ENCODE measurements at regions not wholly inside any gene's neighbourhood (a gene's known extent, or its start where the extent isn't known, plus 50 kb on each side); places are given as distances from the start of the nearest gene placed in this dataset.

DNA sequence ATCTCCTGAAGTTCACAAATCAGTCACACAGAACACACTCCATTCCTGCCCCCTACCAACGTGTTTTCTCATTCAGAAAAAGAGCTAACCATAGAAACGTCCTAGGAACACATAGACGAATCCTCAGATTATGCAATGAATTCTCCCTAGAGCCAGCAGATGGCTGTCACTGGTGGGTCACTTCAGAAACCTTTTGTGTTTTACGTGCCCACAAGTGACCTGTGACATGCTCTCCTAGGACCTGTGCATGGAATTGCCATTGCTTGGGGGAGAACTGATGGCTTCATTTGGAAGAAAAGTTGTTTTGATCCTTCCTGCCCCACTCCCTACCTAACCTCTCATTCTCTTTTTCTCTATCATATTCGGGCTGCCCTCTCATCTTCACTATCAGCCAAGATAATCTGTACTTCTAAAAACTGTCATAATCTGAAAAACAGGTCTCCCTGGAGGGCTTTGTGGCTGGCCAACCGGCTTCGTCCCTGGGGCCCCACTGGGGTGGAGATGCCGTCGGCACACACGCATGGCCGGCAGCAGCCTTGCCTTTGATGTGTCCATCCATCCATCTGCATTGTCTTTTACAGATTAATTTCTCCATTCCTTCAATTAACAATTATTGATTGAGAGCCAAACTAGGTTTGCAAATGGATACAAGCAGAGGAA lies 144.1 kb upstream of the SERP2 start (continued):
- no peak for TF ChIP-seq REST (IDR thresholded peaks at IDR 0.05; ENCODE audit: unreplicated experiment)

DNA sequence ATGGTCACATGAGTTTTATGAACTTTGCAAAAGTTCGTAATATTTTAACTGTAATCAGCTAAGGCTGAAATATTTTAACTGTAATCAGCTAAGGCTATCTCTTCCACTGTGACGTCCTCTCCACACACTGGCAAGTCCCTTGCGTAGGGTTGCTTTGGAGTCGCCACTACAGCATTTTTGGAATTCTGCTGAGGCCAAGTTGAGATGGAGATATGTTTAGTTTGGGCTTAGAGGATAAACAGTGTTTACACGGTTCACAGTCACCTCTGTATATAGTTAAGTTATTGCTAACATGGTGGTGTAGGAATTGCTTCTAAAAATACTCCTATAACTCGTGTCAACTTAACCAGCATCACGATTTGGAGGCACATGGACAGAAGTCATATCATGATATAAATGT lies 143.6 kb upstream of the SERP2 start:
- Histone ChIP-seq H2AFZ (no peak overlapping the region), H3K27ac (ENCODE audit: low read depth) (no peak overlapping the region), H3K79me2 (replicated peaks; ENCODE audit: insufficient read depth) (no peaks in the 10 kb centered on the region), H3K36me3 (ENCODE audit: insufficient read depth) (no peaks in the 10 kb centered on the region), H3K27me3 (ENCODE audit: insufficient read depth) (no peaks in the 10 kb centered on the region), H3F3A (replicated peaks; ENCODE audit: low read depth) (no peaks in the 10 kb centered on the region), H3K4me1 (ENCODE audit: insufficient read depth) (no peaks in the 10 kb centered on the region; the same call in 1 of the 2 replicates), H3K4me2 (no peak overlapping the region), H4K20me1 (replicated peaks; ENCODE audit: insufficient read depth) (no peaks in the 10 kb centered on the region), H3K9me2 (ENCODE audit: insufficient read depth) (peaks cover 8% of the 10 kb centered on the region; the same call in 1 of the 2 replicates), H3K4me3 (no peak overlapping the region)
- Mint-ChIP-seq H3K27ac (no peak overlapping the region), H3K4me3 (no peak overlapping the region), H3K36me3 (ENCODE audit: low read depth) (no peaks in the 10 kb centered on the region), H3K4me1 (peaks cover 13% of the 10 kb centered on the region), H3K9me3 (no peaks in the 10 kb centered on the region), H3K27me3 (ENCODE audit: insufficient read depth, low read depth, poor library complexity) (peaks cover 4% of the 10 kb centered on the region)
- ATAC-seq = no peak
- no peak for DNase-seq (ENCODE audit: low spot score)
- TF ChIP-seq REST (IDR thresholded peaks at IDR 0.05; ENCODE audit: unreplicated experiment) (no peak), ZNF114 (CRISPR knock-in tag; IDR thresholded peaks at IDR 0.05) (no peak), CREB1 (CRISPR knock-in tag; IDR thresholded peaks at IDR 0.05; ENCODE audit: low read depth) (no peak), NANOG (IDR thresholded peaks at IDR 0.05; ENCODE audit: borderline replicate concordance) (no peak), EZH2phosphoT487 (IDR thresholded peaks at IDR 0.05; ENCODE audit: unreplicated experiment) (no peak), POLR2AphosphoS5 (IDR thresholded peaks at IDR 0.05; ENCODE audit: low read depth) (no peak), ZNF462 (CRISPR knock-in tag; IDR thresholded peaks at IDR 0.05) (no peak), STAT1 (IDR thresholded peaks at IDR 0.05; ENCODE audit: unreplicated experiment) (no peak)
- TF ChIP-seq, protein P1, sequence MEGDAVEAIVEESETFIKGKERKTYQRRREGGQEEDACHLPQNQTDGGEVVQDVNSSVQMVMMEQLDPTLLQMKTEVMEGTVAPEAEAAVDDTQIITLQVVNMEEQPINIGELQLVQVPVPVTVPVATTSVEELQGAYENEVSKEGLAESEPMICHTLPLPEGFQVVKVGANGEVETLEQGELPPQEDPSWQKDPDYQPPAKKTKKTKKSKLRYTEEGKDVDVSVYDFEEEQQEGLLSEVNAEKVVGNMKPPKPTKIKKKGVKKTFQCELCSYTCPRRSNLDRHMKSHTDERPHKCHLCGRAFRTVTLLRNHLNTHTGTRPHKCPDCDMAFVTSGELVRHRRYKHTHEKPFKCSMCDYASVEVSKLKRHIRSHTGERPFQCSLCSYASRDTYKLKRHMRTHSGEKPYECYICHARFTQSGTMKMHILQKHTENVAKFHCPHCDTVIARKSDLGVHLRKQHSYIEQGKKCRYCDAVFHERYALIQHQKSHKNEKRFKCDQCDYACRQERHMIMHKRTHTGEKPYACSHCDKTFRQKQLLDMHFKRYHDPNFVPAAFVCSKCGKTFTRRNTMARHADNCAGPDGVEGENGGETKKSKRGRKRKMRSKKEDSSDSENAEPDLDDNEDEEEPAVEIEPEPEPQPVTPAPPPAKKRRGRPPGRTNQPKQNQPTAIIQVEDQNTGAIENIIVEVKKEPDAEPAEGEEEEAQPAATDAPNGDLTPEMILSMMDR (conservative IDR thresholded peaks at IDR 0.05; ENCODE audit: low read depth in 2 of 2) = no peak
